Activated T-helper 1 cell treated with anti-CD3 and anti-CD28 coated beads, Interleukin-2, amount 50 U/mL, for 16 hours (primary cell): ENCODE measurements at regions not wholly inside any gene's neighbourhood (a gene's known extent, or its start where the extent isn't known, plus 50 kb on each side); places are given as distances from the start of the nearest gene placed in this dataset.
"Not testable (repeated sequence)": the region's sequence is repeated elsewhere in the genome, so short reads cannot be mapped to it uniquely, and the experiment has no call there.

Experiments used
- DNase-seq, 2 donors: peaks; one replicate each; pipeline ENCODE4 v3.0.0-alpha.2; 2020; ENCODE audit warnings: low read depth in 1 of 2, low spot score in 1 of 2

DNA sequence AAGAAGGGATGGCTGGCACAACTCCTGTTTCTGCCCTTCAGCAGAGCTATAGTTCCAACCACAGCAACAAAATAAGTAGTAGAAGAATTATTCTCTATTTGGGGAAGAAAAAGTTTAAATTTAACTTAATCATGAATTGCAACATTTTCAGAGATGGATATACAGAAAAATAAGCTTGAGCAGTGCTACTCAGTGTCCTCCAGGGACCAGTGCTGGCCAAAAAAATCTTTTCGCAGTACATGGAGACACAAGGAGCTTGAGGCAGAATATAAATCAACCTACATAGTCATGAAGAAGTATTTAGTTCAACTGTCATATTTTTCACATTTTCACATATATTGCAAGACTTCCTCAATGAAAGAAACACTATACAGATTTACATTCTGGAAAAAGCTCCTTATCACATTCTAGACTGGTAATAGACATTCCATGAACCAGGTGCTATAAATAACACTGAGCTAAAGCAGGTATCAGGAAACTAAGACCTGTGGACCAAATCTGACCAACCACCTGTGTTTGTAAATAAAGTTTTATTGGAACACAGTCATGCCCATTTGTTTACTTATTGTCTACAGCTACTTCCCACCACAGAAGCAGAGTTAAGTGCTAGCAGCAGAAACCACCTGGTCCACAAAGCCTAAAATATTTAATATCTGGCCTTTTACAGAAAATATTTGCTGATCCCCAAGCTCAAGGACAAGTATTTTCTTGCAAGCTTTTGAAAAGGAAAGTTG, 101.9 kb downstream of the RGS21 start:
- no peak for DNase-seq

- DNase-seq: no peak
These were observed 113.9 kb downstream of the RGS21 start for GRCh38 chr1:192430644-192431043.

DNA sequence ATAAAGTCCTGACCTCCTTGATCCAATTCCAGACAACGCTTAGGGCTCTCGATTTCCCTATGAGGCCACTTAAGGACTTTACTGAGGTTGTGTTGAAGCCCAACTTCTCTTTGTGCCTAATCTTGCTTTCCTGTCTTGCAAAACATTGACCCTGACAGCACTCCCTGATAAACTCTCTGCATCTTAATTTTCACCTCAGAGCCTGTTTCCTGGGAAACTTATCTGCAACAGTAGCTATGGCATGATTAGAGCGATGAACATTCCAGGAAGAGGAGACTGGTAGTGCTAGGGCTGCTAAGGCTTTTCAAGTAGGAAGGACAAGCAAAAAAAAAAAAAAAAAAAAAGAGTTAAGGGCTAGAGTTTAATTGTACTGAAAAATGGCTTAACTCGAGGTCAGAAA, 118.9 kb downstream of the RGS21 start:
- DNase-seq: no peak

DNA sequence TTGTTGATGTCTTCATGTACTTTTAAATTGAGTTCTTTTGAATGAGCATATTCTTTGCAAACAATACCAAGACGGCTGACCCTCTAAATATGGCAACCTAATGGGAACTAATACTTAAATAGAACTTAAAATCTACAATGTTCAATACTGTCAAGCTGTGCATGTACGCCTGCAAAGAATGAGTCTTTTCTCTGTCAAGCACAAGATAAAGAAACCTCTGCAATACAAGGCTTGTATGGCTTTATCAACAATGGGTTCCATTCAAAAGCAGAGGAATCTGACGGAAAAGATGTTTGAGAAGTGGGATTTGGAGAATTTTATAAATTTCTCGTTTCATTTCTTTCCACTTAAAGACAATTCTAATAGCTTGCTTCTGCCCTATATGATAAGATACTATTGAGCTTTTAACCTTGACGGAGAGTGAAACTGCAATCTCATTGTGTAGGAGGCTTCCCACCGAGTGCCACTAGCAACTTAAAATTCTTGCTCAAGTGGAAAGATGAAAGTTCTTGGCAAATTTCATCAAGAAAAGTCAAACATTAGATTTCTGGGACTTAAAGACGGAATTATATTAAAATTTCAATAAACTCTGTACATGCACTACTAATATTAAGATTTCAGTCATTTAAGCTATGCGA, 119.8 kb downstream of the RGS21 start:
- DNase-seq: no peak

GRCh38 chr1:192438737-192439136, 121.9 kb downstream of the RGS21 start:
- DNase-seq: no peak

DNA sequence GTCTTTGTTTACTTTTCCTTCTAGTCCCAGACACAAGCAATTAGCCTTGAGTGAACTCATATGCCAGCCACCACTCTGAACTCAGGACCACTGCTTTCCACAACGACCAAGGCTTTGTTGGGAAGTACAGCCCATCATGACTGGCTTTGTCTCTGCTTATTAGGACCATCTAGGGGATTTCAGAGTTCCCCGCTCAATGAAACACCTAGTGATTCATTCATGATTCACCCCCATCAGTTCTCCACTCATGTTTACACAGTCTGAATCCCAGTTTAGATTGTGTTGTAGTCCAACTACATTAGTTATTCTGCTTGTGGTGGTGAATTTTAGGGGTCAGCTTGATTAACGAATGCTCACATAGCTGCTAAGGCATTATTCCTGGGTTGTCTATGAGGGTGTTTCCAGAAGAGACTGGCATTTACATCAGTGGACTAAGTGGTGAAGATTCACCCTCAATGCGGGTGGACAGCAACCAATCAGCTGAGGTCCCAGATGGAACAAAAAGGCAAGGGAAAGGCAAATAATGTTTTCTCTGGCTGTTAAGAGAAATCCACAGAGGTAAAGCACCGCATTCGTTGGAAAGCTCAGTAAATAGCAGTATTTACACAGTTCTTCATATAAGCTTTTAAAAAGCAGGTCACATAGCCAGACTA, 122.7 kb downstream of the RGS21 start:
- DNase-seq: no peak

- no peak for DNase-seq
These were observed 124.7 kb downstream of the RGS21 start for GRCh38 chr1:192441492-192441891.

GRCh38 chr1:192442736-192443135, 125.9 kb downstream of the RGS21 start:
- no peak for DNase-seq

GRCh38 chr1:192443616-192444015, 126.8 kb downstream of the RGS21 start:
- DNase-seq: no peak

DNA sequence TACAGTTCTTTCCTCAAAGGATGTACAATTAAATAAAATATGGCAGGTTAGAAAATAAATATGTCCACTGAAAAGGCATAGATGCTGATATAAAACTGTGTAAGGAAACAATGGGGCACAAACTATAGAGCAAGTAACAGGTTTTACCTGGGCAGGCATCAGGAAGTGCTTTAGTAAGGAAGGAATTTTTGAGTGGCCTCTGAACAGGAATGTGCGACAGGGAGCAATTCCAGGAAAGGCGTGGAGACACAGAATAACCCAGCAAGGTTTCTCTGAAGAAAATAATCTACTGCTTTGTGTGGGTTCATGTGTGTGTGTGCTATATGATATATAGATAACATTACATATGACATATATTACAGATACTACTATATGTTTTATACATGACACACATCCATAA, 128.4 kb downstream of the RGS21 start:
- no peak for DNase-seq

DNA sequence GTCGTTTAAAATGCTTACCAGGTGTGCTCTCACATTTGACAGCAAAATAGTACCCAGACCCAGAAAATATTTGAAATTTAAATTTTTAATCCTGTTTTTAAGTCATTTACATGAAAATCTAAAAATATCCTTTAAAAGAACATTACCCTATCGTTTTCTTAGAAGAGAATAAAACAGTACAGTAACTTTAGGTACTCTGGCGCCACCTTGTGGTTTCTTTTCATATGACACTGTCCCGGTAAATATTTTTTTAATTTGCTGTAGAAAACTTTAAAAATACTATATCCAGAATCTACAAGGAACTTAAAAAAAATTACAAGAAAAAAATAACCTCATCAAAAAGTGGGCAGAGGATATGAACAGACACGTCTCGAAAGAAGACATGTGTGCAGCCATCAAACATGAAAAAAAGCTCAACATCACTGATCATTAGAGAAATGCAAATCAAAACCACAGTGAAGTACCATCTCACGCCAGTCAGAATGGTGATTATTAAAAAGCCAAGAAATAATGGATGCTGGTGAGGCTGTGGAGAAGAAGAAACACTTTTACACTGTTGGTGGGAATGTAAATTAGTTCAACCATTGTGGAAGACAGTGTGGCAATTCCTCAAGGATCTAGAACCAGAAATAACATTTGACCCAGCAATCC, 129.2 kb downstream of the RGS21 start:
- peak; percentile 10 to 20 for DNase-seq

DNA sequence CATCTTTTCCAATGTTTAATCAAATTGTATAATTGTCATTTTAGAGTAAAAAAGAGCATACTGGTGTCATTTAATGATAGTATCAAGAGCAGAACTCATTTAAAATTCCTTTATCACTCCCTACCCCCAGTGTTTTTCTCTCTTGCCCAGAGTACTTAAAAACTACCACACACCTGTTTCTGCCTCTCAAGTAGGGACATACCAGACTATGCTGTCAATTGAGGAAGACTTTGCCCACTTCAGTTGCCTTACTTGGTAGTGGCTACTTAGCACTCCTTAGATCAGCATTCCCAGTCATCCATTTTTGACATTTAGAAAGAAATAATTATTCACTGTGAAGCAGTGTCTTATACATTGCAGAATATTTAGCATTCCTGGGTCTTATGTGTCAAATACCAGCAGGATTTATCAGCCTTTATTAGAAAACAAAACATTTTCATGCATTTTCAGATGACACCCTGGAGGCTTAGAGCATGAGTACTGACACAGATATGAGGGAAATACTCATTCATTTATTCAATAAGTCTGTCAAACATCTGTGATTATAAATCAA, 127.5 kb upstream of the RGS1 start:
- no peak for DNase-seq

GRCh38 chr1:192453360-192453992, 122.1 kb upstream of the RGS1 start:
- DNase-seq: no peak

GRCh38 chr1:192459467-192459866, 116.1 kb upstream of the RGS1 start:
- no peak for DNase-seq

DNA sequence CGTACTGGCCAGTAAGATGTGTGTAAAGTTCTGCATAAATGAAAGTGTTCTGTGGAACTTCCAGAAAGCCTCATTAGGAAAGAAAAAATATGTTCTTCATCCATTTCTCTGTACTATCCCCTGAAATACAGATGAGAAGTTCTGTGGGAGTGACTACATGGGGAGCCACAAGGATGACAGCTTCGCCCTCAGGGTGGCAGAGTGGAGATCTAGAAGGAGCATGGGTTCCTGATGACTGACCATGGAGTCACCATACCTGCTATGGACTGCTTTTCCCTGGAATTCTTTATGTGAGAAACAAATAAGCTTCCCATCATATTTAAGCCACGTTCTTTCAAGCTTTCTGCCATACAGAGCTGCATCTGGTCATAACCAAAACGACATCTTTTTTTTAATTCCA, 113.9 kb upstream of the RGS1 start:
- DNase-seq: no peak

- DNase-seq: no peak
These were observed 113.0 kb upstream of the RGS1 start for GRCh38 chr1:192462616-192463015.

DNA sequence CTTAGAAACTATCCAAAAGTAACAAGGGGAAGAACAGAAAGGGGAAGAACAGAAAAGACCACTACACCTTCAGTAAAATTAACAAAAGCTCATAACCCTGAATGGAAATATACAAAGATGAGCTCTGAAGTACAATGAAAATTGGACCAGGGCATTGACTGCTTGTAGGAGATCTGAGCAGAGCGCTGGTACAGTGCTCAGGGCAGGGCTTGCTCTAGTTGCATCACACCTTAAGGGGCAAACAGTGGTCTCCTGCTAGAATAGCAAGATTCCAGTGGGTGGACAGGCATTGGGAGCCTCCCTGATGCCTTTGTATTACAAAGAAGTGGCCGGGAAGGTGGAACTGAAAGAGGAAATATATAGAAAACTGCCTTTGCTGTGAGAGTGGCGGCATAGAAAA, 111.9 kb upstream of the RGS1 start:
- no peak for DNase-seq

DNA sequence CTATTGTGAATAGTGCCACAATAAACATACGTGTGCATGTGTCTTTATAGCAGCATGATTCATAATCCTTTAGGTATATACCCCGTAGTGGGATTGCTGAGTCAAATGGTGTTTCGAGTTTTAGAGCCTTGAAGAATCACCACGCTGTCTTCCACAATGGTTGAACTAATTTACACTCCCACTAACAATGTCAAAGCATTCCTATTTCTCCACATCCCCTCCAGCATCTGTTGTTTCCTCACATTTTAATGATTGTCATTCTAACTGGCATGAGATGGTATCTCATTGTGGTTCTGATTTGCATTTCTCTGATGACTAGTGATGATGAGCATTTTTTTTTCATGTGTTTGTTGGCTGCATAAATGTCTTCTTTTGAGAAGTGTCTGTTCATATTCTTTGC, 110.4 kb upstream of the RGS1 start:
- not testable (repeated sequence) for DNase-seq

DNA sequence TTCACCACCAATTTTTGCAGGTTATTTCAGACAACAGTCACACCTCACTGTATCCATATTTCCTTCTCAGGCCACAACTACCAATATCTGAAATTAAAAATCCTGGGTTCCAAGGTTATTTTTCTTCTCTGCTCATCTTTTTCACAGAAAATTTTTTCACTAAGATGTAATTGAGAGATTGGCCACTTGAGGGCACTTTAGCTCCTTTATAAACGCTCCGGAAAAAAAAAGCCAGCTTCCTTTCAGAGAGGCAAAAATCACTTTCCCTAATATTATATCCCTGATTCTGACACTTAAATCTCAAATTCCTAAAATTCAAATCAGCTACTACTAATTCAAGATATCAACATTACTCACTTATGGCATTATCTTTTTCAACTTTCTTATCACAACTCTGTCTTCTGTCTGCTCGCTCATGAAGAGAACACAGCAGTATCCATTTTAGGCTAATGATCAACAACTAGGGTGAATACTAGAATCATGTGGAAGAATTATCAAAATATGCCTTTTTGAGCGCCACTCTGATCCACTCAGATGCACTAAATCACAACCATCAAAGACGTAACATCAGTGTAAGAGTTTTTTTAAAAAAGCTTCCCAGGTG, 101.4 kb upstream of the RGS1 start:
- DNase-seq: no peak

- DNase-seq: no peak
These were observed 100.2 kb upstream of the RGS1 start for GRCh38 chr1:192475329-192475728.

DNA sequence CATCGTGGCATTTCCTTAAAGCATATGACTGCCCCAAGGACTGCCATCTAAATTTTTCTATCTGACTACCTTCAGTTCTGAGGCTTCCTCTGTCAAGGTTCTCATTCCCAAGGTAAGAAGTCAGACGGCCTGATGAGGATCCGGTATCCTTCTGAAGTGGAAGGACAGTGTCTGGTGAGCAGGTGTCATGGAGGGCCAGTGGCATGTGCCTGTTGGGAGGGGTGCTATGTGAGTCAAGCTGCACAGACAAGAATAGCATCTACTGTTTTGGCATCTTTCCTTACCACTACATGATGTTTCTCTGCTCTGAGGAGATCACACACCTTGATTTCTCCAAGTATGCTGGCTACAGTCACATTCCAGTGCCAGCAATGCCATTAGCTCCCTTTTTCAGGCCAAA, 99.6 kb upstream of the RGS1 start:
- no peak for DNase-seq
